ENCODE measurements at regions not wholly inside any gene's neighbourhood (a gene's known extent, or its start where the extent isn't known, plus 50 kb on each side); places are given as distances from the start of the nearest gene placed in this dataset.

DNA sequence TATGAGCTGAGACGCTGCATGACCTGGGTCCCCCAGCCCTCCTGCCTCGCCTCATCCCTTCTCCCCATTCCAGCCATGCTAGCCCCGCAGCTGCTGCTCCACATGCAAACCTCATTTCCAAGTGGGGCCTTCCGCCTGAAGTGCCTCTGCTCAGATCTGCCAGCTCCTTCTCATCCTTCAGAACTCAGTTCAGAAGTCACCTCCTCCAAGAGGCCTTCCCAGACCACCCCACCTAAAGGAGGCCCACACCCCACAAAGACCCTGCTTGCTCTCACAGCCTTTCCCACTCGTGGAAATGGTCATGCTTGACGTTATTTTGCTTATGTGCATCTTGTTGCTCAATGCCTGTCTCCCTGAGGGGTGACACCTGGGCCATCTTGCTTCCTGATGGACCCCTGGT, 58.7 kb downstream of the RMI2 start:
- intact Hi-C loops (cut with micrococcal nuclease) (no loop called here), dilution Hi-C loops (cut with MboI; ENCODE audit: extremely low pct_ligation_motif_present, low sequenced_read_pairs) (no loop called here)
- no peak for FAIRE-seq
- no peak overlapping the region for H3K4me2 ChIP-seq (ENCODE audit: insufficient read depth, low read length)
- no peak overlapping the region for H2AFZ ChIP-seq (ENCODE audit: low read depth, low read length)
- no TSS peak for BruUV-seq (replicated peaks)
- no peaks in the 10 kb centered on the region for H3K79me2 ChIP-seq (ENCODE audit: control insufficient read depth, insufficient read depth, low read length)
- no peaks in the 10 kb centered on the region for H3K36me3 ChIP-seq (ENCODE audit: control insufficient read depth in 2 of 2, extremely low read depth in 1 of 2, insufficient read depth in 2 of 2, low read length in 2 of 2)
- no peak overlapping the region for H3K27ac ChIP-seq (ENCODE audit: insufficient read depth, low read depth, low read length)
- H3K9me1 ChIP-seq (replicated peaks; ENCODE audit: control insufficient read depth, extremely low read depth, insufficient read depth, low read length), result no peaks in the 10 kb centered on the region
- no peak overlapping the region for H3K9ac ChIP-seq (replicated peaks; ENCODE audit: extremely low read depth, insufficient read depth, low read length)
- no peak for DNase-seq (ENCODE audit: low read depth, low spot score)
- no peak overlapping the region for H3K4me3 ChIP-seq (replicated peaks in 1 of 3; ENCODE audit: insufficient read depth in 1 of 3, low read depth in 1 of 3, low read length in 3 of 3)
- CTCF ChIA-PET, result interaction anchor here (0.8 to 1.6 kb wide), 3 partner anchors 16 to 128 kb away, joined by 3 to 4 read pairs (median 4); no protein-coding TSS in a partner anchor
- no peaks in the 10 kb centered on the region for H3K27me3 ChIP-seq (ENCODE audit: control insufficient read depth in 2 of 2, insufficient read depth in 2 of 2, low read length in 2 of 2)
- POLR2A ChIA-PET, result no interaction called here
- no peak for TF ChIP-seq EZH2 (IDR thresholded peaks at IDR 0.05; ENCODE audit: borderline replicate concordance, low read depth, low read length, severe bottlenecking)
- no peak for TF ChIP-seq POLR2AphosphoS5 (IDR thresholded peaks at IDR 0.05; ENCODE audit: insufficient read depth, low read depth, low read length)
- no peak for TF ChIP-seq POLR2A (IDR thresholded peaks at IDR 0.05; ENCODE audit: low read depth, low read length)
- no peak for TF ChIP-seq GATA2 (IDR thresholded peaks at IDR 0.05; ENCODE audit: insufficient read depth, insufficient read length, low read depth, low read length)
- no peak for TF ChIP-seq JUN (IDR thresholded peaks at IDR 0.05; ENCODE audit: borderline replicate concordance, insufficient read depth, insufficient read length, low read depth)
- no peak for TF ChIP-seq MYC (IDR thresholded peaks at IDR 0.05; ENCODE audit: low read depth, low read length)
- TF ChIP-seq FOS (IDR thresholded peaks at IDR 0.05; ENCODE audit: borderline replicate concordance, insufficient read depth, low read length), result no peak
- TF ChIP-seq, protein P1, sequence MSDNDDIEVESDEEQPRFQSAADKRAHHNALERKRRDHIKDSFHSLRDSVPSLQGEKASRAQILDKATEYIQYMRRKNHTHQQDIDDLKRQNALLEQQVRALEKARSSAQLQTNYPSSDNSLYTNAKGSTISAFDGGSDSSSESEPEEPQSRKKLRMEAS (IDR thresholded peaks at IDR 0.05; ENCODE audit: insufficient read depth, insufficient read length), result no peak
- TF ChIP-seq, protein P2, sequence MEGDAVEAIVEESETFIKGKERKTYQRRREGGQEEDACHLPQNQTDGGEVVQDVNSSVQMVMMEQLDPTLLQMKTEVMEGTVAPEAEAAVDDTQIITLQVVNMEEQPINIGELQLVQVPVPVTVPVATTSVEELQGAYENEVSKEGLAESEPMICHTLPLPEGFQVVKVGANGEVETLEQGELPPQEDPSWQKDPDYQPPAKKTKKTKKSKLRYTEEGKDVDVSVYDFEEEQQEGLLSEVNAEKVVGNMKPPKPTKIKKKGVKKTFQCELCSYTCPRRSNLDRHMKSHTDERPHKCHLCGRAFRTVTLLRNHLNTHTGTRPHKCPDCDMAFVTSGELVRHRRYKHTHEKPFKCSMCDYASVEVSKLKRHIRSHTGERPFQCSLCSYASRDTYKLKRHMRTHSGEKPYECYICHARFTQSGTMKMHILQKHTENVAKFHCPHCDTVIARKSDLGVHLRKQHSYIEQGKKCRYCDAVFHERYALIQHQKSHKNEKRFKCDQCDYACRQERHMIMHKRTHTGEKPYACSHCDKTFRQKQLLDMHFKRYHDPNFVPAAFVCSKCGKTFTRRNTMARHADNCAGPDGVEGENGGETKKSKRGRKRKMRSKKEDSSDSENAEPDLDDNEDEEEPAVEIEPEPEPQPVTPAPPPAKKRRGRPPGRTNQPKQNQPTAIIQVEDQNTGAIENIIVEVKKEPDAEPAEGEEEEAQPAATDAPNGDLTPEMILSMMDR (IDR thresholded peaks at IDR 0.05; ENCODE audit: extremely low read depth in 1 of 2, insufficient read depth in 1 of 2, low read depth in 1 of 2, low read length in 2 of 2), result no peak
- H4K20me1 ChIP-seq (replicated peaks; ENCODE audit: control insufficient read depth, extremely low read depth, insufficient read depth, low read length), result no peaks in the 10 kb centered on the region
- no peaks in the 10 kb centered on the region for H3K9me3 ChIP-seq (replicated peaks; ENCODE audit: control insufficient read depth, insufficient read depth, low read length)
- H3K4me1 ChIP-seq (ENCODE audit: control insufficient read depth, extremely low read depth, insufficient read depth, low read length), result no peaks in the 10 kb centered on the region
